Lower leg skin (tissue), 3 donors: ENCODE measurements at regions not wholly inside any gene's neighbourhood (a gene's known extent, or its start where the extent isn't known, plus 50 kb on each side); places are given as distances from the start of the nearest gene placed in this dataset.

Source experiments
- POLR2A ChIP-seq, 2 donors: fragments of 450-650 bp; IDR thresholded peaks; one replicate each; pipeline ENCODE4 v1.6.1; 2016 to 2017; ENCODE audit warnings: antibody characterized with exemption in 2 of 2, mild to moderate bottlenecking in 1 of 2, moderate library complexity in 1 of 2
- TF ChIP-seq, protein P1 (sequence below), 3 donors: fragments of 450-650 bp; IDR thresholded peaks; one replicate each; pipeline ENCODE4 v1.5.1; 2016; ENCODE audit warnings: antibody characterized with exemption in 3 of 3, mild to moderate bottlenecking in 3 of 3, moderate library complexity in 2 of 3

DNA sequence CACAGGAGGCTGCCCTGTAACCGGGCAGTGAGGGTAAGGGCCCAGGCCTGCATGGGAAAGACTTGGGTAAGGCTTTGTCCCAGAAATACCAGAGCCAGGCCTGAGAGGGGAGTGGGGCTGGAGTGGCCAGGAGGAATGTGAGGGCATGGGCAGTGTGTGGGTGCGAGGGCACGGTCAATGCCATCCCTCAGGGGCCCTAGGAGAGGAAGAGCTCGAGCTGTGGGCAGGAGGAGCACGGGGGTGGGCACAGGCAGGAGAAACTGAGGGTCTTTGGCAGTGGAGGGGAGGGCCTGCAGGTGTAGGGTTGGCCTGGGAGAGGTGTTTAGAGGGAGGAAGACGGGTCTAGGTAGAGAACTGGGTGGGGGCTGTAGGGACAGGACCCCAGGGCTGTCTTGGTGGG is 381.6 kb downstream of the TMEM121 start:
- no peak for TF ChIP-seq POLR2A (IDR thresholded peaks at IDR 0.05)
- TF ChIP-seq, protein P1, sequence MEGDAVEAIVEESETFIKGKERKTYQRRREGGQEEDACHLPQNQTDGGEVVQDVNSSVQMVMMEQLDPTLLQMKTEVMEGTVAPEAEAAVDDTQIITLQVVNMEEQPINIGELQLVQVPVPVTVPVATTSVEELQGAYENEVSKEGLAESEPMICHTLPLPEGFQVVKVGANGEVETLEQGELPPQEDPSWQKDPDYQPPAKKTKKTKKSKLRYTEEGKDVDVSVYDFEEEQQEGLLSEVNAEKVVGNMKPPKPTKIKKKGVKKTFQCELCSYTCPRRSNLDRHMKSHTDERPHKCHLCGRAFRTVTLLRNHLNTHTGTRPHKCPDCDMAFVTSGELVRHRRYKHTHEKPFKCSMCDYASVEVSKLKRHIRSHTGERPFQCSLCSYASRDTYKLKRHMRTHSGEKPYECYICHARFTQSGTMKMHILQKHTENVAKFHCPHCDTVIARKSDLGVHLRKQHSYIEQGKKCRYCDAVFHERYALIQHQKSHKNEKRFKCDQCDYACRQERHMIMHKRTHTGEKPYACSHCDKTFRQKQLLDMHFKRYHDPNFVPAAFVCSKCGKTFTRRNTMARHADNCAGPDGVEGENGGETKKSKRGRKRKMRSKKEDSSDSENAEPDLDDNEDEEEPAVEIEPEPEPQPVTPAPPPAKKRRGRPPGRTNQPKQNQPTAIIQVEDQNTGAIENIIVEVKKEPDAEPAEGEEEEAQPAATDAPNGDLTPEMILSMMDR (IDR thresholded peaks at IDR 0.05) = no peak
